ENCODE measurements at regions not wholly inside any gene's neighbourhood (a gene's known extent, or its start where the extent isn't known, plus 50 kb on each side); places are given as distances from the start of the nearest gene placed in this dataset.

GRCh38 chr20:61066526-61066925 is 185.5 kb upstream of the CDH4 start:
- TF ChIP-seq CTCF (IDR thresholded peaks at IDR 0.05; ENCODE audit: control extremely low read depth in 1 of 3, insufficient read depth in 1 of 3, low read depth in 1 of 3, low read length in 3 of 3) (no peak), MAX (IDR thresholded peaks at IDR 0.05) (no peak), POLR2A (IDR thresholded peaks at IDR 0.05; ENCODE audit: control extremely low read depth in 1 of 2, low read depth in 2 of 2, low read length in 2 of 2) (no peak), POLR2AphosphoS5 (IDR thresholded peaks at IDR 0.05; ENCODE audit: low read depth, low read length) (no peak), SP2 (IDR thresholded peaks at IDR 0.05; ENCODE audit: low read length) (no peak), EZH2 (IDR thresholded peaks at IDR 0.05; ENCODE audit: low read depth, low read length, severe bottlenecking) (no peak)

Data from H1 (cell line).